SK-N-DZ (cell line): ENCODE measurements at regions not wholly inside any gene's neighbourhood (a gene's known extent, or its start where the extent isn't known, plus 50 kb on each side); places are given as distances from the start of the nearest gene placed in this dataset.
"Not testable (repeated sequence)": the region's sequence is repeated elsewhere in the genome, so short reads cannot be mapped to it uniquely, and the experiment has no call there.

Source experiments
- DNase-seq: peaks from one replicate; pipeline ENCODE4 v3.0.0-alpha.2; 2015; ENCODE audit warnings: low spot score

DNA sequence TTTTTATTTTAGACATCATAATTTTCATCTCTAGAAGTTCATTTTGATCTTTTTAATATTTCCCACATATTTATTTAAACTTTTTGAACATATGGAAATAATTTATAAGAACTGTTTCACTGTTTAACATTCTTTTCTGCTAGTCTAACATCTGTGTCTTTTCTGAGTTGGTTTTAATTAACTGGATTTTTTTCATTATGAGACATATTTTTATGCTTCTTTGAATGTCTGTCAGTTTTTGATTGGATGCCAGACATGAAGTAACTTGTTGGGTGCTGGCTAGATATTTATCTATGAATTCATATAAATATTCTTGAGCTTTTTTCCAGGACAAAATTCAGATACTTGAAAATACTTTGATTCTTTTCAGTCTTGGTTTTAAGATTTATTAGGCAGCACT lies 317.8 kb upstream of the NCAM1 start:
- no peak for DNase-seq

DNA sequence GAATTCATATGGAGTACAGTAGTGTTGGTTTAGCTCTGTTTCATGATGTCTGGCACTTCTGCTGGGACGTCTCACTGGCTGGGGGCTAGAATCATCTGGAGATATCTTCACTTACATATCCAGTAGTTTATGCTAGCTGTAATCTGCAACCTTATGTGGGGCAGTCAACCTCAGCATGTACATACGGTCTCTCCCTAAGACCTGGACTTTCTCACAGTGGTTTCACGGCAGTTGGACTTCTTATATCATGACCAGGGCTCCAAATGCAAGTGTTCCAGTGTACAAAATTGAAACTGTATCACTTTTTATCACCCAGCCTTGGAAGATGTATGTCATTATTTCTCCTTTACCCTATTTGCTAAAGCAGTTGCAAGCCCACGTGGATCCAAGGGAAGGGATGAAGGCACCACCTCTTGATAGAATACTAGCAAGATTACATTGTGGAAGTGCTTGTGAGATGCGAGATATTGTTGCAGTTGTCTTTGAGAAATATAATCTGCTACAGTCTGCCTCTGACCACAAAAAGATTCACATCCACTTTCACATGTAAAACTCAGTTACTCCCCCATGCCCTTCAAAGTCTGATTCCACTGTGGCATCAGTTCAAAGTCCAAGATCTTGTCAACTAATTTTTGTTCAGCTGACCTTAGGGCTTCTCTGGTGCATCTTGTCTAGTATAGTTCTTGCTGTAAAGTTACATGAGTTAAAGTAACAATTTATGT lies 316.6 kb upstream of the NCAM1 start:
- DNase-seq: no peak

DNA sequence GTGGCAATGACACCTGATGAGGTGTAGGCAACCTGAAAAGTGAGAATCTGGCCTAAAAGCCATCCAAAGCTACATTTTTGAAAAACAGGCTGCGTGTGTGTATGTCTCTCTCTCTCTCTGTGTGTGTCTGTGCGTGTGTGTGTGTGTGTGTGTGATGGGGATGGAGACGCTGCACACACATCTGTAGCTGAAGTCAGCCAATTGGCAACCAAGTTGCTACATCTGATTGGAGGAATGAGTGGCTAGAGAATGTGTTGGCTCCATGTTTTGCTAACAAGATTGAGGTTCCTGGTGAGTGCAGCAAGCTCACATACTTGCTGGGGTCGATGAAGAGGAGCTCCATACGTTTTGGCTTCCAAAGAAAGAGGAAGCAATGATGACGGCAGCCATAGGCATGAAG lies 311.4 kb upstream of the NCAM1 start:
- no peak for DNase-seq

DNA sequence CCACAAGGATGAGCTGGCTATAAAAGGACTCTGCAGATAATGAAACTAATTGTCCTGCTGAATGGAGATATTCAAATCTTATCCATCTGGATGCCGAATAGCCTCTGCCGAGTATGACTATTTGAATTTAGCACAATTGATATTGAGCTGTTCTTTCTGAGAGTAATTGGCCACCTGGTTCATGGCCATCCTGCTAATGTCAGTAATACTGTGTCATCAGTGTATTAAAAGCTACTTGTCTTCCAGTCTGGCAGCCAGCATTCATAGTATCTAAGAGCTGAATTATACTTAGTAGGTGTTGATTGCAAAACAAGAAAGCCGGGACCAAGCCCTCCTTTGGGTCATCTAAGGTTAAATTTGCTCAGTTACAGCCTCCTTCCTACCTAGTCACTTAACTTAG lies 310.7 kb upstream of the NCAM1 start:
- no peak for DNase-seq

DNA sequence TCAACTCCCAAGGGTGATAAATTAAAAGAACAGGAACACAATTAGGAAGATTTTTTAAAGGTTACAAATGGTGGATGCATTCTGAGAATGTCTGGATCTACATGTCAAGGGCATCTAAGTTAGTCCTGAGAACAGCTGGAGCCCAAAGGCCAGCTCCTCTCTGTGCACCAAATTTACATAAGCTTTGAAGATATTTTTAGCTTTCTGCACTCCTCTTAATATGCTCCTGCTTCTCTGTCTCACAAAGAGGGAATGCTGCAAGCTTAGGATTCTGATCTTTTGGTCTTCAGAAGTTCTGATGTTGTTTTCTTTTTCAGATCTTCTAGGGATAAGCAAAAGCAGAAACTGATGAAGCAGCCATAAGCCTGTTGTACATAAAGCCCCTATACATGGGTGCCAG lies 309.8 kb upstream of the NCAM1 start:
- DNase-seq: no peak

DNA sequence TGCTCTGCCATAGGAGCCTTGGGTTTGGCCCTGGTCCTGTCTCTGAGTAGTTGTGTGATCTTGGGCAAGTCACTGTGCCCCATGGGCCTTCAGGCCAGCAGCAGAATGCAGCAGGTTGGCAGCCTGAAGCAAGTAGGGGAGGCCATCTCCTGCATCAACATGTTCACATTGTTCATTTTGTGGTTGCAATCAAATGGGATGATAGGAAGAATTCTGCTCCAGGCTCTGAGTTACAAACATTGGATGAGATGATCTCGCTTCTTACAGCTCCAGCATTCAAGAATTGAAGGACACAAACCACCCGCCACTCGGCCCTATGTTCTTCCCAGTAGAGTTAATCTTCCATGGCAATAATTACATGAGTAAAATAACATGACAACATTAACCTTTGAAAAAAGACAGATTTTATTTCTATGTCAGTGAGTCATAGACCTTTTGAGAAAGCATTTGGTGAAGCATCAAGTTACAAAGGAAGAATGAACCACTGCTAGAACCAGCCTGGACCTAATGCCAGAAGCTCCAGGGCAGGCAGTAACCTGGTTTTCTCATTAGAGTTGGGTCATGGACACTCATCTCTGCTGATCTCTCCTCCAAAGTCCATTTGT lies 308.3 kb upstream of the NCAM1 start:
- DNase-seq: no peak

DNA sequence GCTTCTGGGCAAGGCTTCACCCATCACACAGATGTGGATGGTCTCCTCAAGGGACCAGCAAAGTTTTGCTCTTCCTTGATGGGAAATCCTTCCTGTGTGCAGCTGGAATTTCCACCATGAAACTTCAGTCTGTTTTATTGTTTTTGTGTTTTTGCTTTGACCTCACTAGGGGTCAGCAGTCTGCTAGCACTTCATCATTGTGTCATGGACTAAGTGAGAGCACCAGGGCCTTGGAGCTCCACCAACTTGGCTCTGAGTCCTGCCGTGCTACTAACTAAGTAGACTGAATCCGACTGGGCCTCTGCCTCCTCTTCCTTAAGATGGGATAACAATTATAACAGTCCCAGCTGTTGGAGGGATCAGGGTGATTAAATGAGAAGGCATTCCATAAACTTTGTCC lies 305.8 kb upstream of the NCAM1 start:
- peak; percentile 10 for DNase-seq

DNA sequence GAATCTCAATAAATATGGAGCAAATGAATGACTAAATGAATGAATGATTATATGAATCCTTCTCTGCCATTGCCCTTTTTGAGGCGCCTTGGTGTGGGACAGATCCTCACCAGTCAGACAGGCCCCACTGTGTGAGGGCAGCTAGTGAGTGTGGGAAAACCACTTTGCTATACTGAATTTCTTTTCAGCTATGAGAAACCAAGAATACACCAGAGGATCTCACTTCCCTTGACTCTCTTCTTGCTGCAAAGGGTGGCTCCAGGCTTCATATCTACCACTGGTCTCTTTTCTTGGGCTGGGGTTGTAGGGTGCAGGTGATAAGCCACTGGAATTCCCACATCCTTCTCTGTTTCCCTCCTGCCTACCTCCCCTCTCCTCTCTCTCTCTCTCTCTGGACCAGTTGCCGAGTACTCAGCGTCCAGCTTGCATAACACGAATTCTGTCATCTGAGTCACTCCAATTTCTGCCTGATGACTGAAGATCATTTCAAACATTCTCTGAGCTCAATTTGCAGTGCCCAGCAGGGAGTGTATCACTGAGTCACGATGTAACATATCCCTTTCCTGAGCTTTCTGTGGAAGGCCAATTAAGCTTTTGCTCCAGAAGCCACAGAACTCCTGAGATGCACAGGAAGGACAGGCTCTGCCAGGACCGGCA lies 304.3 kb upstream of the NCAM1 start:
- DNase-seq: no peak

DNA sequence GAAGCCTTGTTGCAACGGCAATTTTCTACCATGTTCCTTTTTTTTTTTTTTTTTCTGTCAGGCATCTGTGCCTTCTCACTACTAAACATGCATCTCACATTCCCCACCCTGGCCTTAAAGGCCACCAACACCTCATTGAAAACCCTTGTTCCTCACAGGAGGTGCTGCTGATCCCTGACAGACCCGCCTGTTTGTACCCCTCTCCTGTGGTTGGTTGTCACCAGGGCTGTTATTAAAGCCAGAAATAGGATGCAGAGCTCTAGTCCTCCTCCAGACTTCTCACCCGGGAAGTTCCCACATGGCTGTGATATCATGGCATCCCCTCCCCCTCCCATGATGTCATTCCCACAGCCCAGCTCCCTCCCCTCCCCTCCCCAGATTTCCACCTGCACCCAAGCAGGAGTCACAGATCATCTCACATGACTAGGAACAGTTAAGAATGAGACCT lies 302.8 kb upstream of the NCAM1 start:
- no peak for DNase-seq

DNA sequence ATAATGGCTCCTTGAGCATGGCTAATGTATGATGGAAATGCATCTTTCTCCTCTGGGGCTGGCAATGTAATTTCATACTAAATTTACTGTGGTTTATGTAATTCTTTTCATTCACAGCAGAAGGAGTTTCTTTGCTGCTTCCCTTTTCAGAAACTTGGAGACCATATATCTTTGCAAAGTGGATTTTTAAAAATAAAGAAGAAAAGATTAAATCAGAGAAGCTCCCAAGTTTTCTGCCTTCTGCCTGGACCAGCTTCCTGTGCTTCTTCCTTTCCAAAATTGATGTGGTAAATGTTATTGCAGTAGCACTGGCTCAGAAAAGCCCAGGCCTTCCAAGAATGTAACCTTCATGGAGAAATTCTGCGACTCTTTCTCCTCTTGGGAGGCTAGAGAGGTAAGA lies 300.1 kb upstream of the NCAM1 start:
- no peak for DNase-seq

DNA sequence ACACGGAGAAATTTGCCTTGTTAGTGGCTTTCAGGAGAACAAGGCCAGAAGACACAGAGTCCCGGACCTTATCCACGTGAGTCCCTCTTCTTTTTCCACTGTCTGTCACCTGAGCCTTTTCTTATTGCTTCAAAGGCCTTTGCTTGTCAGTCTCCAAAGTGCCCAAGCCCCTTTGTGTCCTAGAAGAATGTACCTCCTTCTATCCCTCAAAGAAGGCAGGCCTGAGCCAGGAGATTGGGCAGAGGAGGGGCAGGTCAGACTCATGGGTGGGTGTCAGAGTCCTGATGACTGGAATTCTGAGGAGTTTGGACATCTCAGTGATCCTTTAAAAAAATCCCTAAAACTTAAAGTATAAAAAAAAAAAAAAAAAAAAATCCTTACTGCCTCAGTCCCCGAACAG lies 299.6 kb upstream of the NCAM1 start:
- no peak for DNase-seq

DNA sequence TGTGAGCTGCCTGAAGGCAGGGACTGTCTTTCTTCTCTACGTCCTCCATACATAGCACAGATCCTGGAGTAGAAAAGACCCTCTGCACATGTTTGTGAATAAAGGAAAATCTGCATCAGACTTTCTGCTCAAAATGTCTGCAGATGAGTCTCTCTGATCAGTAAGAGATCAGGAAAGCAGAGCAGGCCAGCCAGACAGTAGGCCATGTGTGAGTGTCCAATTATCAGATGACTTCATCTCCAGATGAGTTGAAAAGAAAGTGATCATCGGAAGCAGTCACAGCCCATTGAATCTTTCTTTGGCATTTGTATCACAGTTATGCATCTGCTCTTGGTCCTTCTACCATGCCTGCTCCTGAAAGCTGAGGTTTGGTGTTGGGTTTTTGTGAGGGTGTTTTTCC lies 298.7 kb upstream of the NCAM1 start:
- DNase-seq: peak; percentile 33

DNA sequence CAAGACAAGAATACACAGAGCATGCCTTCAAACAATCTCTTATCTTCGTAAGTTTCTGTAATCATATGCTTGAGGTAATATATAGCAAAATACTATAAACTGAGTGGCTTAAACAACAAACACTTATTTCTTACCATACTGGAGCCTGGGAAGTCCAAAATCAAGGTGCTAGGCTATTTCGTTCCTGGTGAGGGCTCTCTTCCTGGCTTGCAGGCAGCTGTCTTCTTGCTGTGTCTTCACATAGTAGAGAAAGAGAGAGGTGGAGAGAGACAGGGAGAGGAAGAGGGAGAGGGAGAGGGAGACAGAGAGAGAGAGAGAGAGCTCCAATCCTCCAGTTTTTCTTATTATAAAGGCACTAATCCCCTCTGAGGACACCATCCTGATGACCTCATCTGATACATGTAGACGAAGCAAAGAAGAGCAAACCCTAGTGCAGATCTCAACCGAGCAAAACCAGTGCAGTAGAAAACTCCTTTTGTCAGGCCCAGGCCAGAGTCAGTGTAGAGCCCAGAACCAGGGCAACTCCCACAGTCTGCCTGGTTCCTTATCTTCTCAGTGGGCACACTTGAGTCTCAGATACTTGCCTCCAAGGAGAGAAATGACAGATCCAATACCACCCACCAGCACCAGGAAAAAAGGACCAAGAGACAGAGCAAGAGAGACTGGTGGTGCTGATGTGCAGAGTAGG lies 297.1 kb upstream of the NCAM1 start:
- no peak for DNase-seq

DNA sequence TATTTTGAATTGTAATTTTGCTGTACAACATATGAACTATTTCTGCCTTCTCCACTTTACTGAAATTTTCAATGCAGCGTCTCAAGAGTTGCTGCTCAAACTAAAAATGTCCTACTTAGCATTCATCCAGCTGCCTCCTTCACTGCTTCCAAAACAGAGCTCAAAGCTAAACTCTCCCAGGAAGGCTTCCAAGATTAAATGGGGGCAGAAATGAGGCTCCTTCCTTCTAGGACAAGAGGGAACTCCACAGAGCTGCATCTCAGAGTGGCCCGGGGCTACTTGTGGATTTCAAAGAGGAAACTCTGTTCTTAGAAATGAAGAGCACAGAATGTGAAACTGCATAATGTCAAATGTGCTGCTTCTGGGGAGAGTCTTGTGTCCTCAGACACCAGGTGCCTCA lies 295.9 kb upstream of the NCAM1 start:
- no peak for DNase-seq

DNA sequence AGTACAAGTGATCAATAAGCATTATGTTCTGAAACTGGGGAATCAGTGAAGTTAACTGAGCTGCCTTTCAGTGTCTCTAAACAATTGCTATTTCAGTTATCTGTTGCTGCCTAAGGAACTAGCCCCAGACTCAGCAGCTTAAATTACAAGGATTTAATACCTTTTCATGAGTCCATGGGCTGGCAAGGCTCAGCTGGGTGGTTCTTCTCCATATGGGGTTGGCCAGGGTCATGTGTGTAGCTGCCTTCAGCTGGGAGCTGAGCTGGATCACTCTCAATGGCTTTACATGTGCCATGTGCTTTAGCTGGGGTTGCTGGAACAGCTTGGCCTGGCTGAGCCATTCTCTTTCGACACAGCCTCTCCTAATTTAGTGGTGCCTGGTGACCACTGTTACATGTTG lies 295.0 kb upstream of the NCAM1 start:
- no peak for DNase-seq

DNA sequence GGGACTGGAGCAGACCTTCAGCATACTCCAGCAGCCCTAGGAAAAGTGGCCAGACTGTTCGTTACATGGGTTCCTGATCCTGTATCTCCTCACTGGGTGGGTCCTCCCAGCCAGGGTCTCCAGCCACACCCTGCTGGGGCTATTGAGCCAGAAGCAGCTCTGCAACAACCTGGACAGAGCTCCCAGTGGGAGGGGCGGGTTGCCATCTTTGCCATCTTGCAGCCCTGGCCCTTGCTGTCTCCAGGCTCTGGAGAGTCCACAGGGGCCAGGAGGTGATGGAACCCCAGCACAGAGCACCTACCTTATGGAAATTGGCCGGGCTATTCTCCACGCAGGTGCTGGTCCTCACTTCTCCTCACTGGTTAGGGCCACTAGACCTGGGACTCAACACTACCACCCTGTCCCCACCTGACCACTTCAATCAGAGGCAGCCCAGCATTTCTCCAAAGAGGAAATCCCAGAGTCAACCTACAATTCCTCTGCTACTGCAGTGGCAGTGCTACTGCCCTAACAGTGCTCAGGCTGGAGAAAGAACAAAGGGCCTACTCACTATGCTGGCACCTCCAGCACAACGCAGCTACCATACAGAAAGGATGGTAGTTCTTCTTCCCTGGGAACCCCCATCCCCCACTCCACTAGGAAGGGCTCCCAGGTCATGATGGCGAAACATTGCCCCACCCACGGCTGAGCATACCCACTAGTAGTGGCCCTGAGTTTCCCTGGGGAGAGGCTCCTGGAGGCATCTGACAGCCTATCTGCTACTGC lies 290.2 kb upstream of the NCAM1 start:
- no peak for DNase-seq

DNA sequence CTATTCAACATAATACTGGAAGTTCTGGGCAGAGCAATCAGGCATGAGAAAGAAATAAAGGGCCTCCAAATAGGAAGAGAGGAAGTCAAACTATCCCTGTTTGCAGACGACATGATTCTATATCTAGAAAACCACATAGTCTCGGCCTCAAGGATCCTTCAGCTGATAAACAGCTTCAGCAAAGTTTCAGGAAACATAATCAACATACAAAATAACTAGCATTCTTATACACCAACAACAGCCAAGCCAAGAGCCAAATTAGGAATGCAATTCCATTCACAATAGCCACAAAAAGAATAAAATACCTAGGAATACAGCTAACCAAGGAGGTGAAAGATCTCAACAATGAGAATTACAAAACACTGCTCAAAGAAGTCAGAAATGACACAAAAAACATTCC lies 287.8 kb upstream of the NCAM1 start:
- not testable (repeated sequence) for DNase-seq

DNA sequence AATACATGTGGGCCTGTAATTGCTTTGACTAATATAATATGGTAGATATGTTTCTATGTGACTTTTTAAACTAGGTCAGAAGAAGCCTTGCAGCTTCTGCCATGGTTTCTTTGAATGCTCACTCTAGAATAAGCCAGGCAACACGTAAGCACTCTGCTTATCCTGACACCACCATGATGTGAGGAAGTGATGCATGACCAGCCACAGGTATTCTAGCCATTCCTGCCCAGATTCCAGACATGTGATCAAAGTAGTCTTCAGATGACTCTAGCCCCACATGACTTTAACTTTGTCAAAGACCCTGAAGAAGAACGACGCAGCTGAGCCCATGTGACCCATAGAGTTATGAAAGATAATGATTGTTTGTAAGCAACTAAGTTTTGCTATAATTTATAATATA lies 276.1 kb upstream of the NCAM1 start:
- no peak for DNase-seq

DNA sequence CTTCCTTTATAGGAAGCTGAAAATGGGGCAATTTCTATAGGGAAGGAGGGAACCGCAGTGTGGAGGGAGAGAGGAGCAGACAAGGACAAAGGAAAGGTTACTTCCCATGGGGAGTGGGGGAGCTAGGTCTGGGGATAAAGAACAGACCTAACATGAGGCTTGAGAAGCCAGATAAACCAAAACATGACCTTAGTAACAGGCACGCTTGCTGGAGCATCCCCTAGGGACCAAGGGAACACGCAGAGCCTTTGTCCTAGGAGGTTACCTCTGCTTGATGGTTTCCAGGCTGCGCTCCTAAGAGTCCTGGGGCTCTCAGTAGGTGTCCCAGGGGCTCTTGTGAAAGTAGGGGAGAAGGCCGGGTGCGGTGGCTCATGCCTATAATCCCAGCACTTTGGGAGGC lies 271.4 kb upstream of the NCAM1 start:
- DNase-seq: peak; percentile 73

DNA sequence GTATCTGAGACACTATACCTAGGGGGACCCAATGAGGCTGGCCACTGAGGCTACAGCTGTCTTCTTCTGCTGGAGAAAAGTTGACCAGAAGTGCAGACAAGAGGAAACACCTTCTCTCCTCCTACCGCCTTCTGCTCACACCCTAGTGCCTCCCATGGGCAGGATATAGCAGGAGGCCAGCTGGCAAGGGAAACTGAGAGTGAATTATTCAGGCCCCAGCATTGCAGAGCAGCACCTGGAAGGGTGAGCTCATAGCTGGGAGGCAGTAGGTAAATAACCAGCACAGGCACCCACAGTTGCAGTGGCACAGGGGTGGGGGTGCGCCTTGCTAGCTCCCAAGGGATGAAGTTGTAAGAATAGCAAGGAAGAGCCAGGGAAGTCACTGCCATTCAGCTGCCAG lies 267.4 kb upstream of the NCAM1 start:
- DNase-seq: no peak

DNA sequence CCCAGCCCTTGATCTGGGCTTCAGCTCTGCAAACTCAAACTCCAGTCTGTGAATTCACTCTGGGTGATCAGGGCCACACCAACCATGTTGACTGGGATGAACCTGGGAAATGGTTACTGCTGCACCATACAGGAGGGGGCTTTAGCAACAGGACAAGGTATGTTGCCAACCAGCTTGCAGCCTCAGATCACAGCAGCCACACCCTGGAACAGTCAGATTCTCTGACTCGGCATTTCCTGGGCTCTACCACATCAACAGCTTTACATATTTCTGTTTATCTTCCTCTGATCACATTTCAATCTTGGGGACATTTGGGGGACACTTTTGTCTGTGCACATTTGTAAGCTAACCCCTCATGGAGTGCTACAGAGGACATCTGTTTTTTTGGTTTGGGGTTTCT lies 267.0 kb upstream of the NCAM1 start:
- DNase-seq: no peak

DNA sequence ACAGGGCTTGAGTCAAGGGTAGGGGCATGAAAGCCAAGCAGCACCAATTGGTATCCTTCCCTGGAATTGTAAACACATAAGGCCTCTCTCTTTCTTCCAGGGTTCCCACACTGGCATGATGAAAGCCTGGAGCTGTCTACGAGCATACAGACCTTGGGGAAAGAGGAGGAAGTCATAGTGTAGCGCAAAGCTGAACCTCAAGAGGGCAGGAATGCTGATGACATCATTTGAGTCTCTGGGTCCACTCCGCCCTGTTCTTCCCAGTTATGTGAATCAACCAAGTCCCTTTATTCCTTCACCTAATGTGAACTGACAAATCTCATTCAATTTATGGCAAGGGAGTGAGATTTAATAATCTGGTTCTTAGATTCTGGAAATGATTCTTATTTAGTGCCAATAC lies 266.4 kb upstream of the NCAM1 start:
- DNase-seq: no peak
